IMR-90 (cell line): ENCODE measurements at regions not wholly inside any gene's neighbourhood (a gene's known extent, or its start where the extent isn't known, plus 50 kb on each side); places are given as distances from the start of the nearest gene placed in this dataset.

ENCODE experiments used
- CEBPB ChIP-seq: IDR thresholded peaks from 2 replicates; pipeline ENCODE4 v1.6.1; 2012; ENCODE audit warnings: low read depth, low read length, improper control_type of control experiment
- CTCF ChIP-seq: conservative IDR thresholded peaks from 2 replicates; pipeline ENCODE4 v1.5.1; 2012; ENCODE audit warnings: mild to moderate bottlenecking, low read depth, low read length, improper control_type of control experiment
- RAD21 ChIP-seq: IDR thresholded peaks from 2 replicates; pipeline ENCODE4 v1.6.1; 2012; ENCODE audit warnings: low read length, improper control_type of control experiment
- RCOR1 ChIP-seq: IDR thresholded peaks from 2 replicates; pipeline ENCODE4 v1.6.1; 2012; ENCODE audit warnings: mild to moderate bottlenecking, low read length, improper control_type of control experiment; ENCODE audit not compliant: insufficient replicate concordance

GRCh38 chr17:83155128-83156121 is 76.0 kb downstream of the METRNL start:
- TF ChIP-seq RCOR1, result no peak
- TF ChIP-seq CTCF, result no peak
- TF ChIP-seq RAD21, result no peak
- TF ChIP-seq CEBPB, result no peak
